ENCODE measurements at regions not wholly inside any gene's neighbourhood (a gene's known extent, or its start where the extent isn't known, plus 50 kb on each side); places are given as distances from the start of the nearest gene placed in this dataset.

- no peaks in the 10 kb centered on the region for H4K20me1 ChIP-seq (ENCODE audit: insufficient read depth)
- no peak overlapping the region for H3K4me2 ChIP-seq
- intact Hi-C loops (cut with micrococcal nuclease; ENCODE audit: unreplicated experiment) = no loop called here
- TF ChIP-seq EZH2 (IDR thresholded peaks at IDR 0.05; ENCODE audit: low read depth) = no peak
- TF ChIP-seq, protein P1, sequence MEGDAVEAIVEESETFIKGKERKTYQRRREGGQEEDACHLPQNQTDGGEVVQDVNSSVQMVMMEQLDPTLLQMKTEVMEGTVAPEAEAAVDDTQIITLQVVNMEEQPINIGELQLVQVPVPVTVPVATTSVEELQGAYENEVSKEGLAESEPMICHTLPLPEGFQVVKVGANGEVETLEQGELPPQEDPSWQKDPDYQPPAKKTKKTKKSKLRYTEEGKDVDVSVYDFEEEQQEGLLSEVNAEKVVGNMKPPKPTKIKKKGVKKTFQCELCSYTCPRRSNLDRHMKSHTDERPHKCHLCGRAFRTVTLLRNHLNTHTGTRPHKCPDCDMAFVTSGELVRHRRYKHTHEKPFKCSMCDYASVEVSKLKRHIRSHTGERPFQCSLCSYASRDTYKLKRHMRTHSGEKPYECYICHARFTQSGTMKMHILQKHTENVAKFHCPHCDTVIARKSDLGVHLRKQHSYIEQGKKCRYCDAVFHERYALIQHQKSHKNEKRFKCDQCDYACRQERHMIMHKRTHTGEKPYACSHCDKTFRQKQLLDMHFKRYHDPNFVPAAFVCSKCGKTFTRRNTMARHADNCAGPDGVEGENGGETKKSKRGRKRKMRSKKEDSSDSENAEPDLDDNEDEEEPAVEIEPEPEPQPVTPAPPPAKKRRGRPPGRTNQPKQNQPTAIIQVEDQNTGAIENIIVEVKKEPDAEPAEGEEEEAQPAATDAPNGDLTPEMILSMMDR (conservative IDR thresholded peaks at IDR 0.05) = no peak
- H3K27ac ChIP-seq = no peak overlapping the region
- H3K27me3 ChIP-seq (ENCODE audit: insufficient read depth, low read depth) = no peaks in the 10 kb centered on the region
- no peaks in the 10 kb centered on the region for H3K9me3 ChIP-seq (ENCODE audit: insufficient read depth, low read depth)
- no peak overlapping the region for H2AFZ ChIP-seq
- H3K9me2 ChIP-seq (ENCODE audit: insufficient read depth) = no peaks in the 10 kb centered on the region
- H3K79me2 ChIP-seq (ENCODE audit: low read depth) = no peaks in the 10 kb centered on the region
- peaks cover 49% of the 10 kb centered on the region for H3K4me1 ChIP-seq (replicated peaks; ENCODE audit: insufficient read depth)
- H3F3A ChIP-seq (ENCODE audit: insufficient read depth, low read depth) = peaks cover 31% of the 10 kb centered on the region
- ChIA-PET POLR2A (ENCODE audit: unreplicated experiment) (no interaction called here), CTCF (no interaction called here)
- H3K4me3 ChIP-seq = no peak overlapping the region
- no TSS peak for BruUV-seq (replicated peaks)
- H3K36me3 ChIP-seq (ENCODE audit: low read depth) = no peaks in the 10 kb centered on the region
- no peak for DNase-seq
These were observed 171.1 kb downstream of the ZFP36L2 start for GRCh38 chr2:43055086-43055912.

DNA sequence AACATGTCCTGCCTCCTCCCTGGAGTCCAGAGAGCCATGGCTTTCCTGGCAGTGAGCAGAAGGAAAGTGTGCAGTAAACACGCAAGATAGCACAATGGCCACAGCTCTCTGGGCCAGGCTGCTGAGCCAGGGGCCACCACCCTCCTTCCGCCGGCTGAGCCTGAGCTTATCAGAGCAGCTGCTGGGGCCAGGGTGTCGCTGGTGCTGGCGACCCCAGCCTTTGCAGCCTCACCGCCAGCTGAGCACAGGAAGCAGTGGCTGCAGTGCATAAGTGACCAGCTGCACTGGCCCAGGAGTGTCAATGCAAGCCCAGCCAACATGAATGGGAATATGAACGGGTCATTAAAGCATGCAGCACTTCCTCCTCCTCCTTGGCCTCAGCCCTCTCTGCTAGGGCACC is 172.0 kb downstream of the ZFP36L2 start:
- Histone ChIP-seq H3K36me3 (ENCODE audit: low read depth) (no peaks in the 10 kb centered on the region), H3K9me2 (ENCODE audit: insufficient read depth) (no peaks in the 10 kb centered on the region), H2AFZ (no peak overlapping the region), H3K27ac (no peak overlapping the region), H3K27me3 (ENCODE audit: insufficient read depth, low read depth) (no peaks in the 10 kb centered on the region), H3K79me2 (ENCODE audit: low read depth) (no peaks in the 10 kb centered on the region), H3K4me3 (no peak overlapping the region), H3K4me2 (no peak overlapping the region), H3F3A (ENCODE audit: insufficient read depth, low read depth) (peaks cover 31% of the 10 kb centered on the region), H3K4me1 (replicated peaks; ENCODE audit: insufficient read depth) (peaks cover 53% of the 10 kb centered on the region), H3K9me3 (ENCODE audit: insufficient read depth, low read depth) (no peaks in the 10 kb centered on the region), H4K20me1 (ENCODE audit: insufficient read depth) (no peaks in the 10 kb centered on the region)
- intact Hi-C loops (cut with micrococcal nuclease; ENCODE audit: unreplicated experiment) = no loop called here
- BruUV-seq (replicated peaks) = no TSS peak
- DNase-seq = no peak
- CTCF ChIA-PET = no interaction called here
- no peak for TF ChIP-seq EZH2 (IDR thresholded peaks at IDR 0.05; ENCODE audit: low read depth)
- TF ChIP-seq, protein P1 (conservative IDR thresholded peaks at IDR 0.05) = no peak
- POLR2A ChIA-PET (ENCODE audit: unreplicated experiment) = no interaction called here

DNA sequence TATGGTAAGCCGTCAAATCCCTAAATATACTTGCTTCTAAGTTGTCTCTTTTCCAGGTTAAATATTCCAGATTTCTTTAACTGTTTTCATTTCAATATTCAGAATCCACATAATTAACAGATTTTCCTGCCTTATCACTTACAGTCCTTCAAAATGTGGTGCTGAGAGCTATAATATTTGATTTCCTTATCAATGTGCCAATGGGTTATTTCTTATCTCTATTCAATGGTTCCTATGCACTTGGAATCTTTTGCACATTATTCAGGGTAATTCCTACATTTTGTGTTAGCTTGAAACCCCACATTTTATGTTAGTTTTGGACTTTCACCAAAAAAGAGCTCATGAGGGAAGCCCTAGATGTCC is 173.5 kb downstream of the ZFP36L2 start:
- peaks cover 58% of the 10 kb centered on the region for H3K4me1 ChIP-seq (replicated peaks; ENCODE audit: insufficient read depth)
- no peak for TF ChIP-seq EZH2 (IDR thresholded peaks at IDR 0.05; ENCODE audit: low read depth)
- TF ChIP-seq, protein P1 (conservative IDR thresholded peaks at IDR 0.05) = no peak
- H3K4me3 ChIP-seq = no peak overlapping the region
- no peaks in the 10 kb centered on the region for H4K20me1 ChIP-seq (ENCODE audit: insufficient read depth)
- no peak overlapping the region for H3K4me2 ChIP-seq
- H3F3A ChIP-seq (ENCODE audit: insufficient read depth, low read depth) = peaks cover 26% of the 10 kb centered on the region
- no TSS peak for BruUV-seq (replicated peaks)
- no peaks in the 10 kb centered on the region for H3K27me3 ChIP-seq (ENCODE audit: insufficient read depth, low read depth)
- DNase-seq = no peak
- no peaks in the 10 kb centered on the region for H3K79me2 ChIP-seq (ENCODE audit: low read depth)
- ChIA-PET CTCF (no interaction called here), POLR2A (ENCODE audit: unreplicated experiment) (no interaction called here)
- no peak overlapping the region for H2AFZ ChIP-seq
- H3K9me3 ChIP-seq (ENCODE audit: insufficient read depth, low read depth) = no peaks in the 10 kb centered on the region
- no peak overlapping the region for H3K27ac ChIP-seq
- no peaks in the 10 kb centered on the region for H3K9me2 ChIP-seq (ENCODE audit: insufficient read depth)
- no peaks in the 10 kb centered on the region for H3K36me3 ChIP-seq (ENCODE audit: low read depth)
- intact Hi-C loops (cut with micrococcal nuclease; ENCODE audit: unreplicated experiment) = no loop called here

All from PC-9 (cell line).